ENCODE measurements at regions not wholly inside any gene's neighbourhood (a gene's known extent, or its start where the extent isn't known, plus 50 kb on each side); places are given as distances from the start of the nearest gene placed in this dataset.
"Not testable (repeated sequence)": the region's sequence is repeated elsewhere in the genome, so short reads cannot be mapped to it uniquely, and the experiment has no call there.

DNA sequence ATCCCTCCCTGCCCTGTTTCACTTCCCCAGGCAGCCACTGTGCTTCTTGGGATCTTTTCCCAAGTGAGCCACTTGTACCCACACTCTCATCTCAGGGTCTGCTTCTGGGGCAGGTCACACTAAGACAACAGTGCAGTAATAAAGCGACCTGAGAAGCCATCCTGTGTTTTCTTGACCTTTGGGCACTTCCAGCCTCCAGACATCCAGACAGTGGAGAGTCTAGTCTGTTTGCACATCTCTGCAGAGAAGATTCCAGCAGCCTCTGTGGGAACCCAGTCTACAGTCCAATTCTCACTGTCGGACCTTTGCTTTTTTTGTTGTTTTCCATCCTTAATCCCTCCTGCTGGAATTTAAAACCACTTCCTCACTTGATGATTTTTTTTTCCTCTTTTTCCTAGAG, 50.3 kb upstream of the ATP6AP2 start:
- DNase-seq: no peak

DNA sequence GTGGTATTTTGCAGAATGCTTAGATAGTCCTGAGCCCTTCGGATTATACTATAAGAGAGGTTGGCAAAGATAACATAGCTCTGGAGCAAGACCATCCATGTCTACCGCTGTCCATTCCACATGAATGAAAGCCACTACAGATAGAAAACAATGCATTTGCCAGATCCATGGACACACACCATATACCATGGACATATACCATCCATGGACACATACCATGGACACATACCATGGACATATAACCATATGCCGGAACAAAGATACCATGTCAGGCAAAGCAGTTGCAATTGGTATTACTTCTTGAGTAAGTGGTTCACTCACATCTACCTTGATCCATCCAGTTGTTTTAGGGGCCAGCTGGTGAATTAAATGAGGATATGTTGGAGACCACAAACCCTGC, 53.2 kb upstream of the ATP6AP2 start:
- DNase-seq: no peak

DNA sequence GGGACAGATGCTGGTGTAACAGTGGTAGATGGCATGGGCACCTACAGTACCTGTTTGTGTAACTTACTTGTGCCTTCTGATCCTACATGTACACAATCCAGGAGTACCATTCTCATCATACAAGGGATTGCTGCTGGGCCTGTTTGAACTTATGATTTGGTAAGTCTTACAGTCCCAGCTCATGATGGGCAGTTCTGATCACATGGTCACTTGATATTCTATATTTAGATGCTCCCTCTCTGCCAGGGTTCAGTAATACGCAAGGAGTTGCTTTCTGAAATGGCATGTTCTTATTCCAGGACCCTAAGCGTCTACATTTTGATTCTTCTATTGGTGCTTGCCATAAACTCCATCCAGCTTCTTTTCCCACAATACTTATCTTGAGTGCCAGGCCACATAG, 54.4 kb upstream of the ATP6AP2 start:
- DNase-seq: no peak

DNA sequence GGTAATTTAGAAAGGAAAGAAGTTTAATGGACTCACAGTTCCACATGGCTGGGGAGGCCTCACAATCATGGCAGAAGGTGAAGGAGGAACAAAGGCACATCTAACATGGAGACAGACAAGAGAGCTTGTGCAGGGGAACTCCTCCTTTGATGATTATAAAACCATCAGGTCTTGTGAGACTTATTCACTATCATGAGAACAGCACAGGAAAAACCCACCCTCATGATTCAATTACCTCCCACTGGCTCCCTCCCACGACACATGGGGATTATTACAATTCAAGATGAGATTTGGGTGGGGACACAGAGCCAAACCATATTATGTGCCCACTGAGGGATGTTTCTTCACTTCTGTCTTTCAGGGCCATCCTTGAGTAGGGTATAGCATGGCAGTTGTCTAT, 54.9 kb upstream of the ATP6AP2 start:
- DNase-seq: not testable (repeated sequence)

DNA sequence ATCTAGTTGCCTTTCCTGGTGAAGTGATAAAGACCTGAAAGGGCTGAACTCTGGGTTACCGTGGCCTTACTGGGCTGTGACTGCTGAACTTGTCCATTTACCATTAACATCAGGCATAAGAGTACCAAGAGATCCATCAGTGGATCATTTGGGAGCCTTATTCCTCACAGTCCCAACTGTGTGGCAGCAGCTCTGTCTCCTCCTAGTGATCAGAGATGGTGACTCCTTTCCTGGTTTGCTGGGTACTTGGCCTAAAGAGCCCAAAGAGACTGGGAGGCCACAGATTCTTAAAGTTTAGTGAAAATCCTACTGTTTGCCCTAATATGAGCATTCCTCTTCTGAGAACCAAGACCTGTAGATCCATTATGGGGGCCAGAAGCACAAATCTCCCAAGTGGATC, 56.3 kb upstream of the ATP6AP2 start:
- DNase-seq: no peak

DNA sequence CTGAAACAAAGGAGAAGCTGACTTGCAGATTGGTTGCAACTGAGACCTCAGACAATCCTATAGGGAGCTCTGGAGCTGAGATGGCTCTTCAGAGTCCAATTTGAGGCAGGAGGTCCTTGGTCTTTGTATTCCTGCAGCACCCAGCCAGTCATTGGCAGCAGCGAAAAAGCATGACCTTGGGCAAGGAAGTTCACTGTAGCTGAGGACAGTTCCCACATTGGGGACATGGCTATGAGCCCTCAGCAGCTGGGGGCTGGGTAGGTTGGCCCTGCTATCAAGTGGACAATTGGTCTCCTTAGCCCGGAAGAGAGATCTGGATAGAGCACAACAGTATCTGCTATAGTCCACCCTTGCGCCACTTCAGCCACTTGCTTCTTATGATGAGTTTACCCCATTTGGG, 56.9 kb upstream of the ATP6AP2 start:
- no peak for DNase-seq

DNA sequence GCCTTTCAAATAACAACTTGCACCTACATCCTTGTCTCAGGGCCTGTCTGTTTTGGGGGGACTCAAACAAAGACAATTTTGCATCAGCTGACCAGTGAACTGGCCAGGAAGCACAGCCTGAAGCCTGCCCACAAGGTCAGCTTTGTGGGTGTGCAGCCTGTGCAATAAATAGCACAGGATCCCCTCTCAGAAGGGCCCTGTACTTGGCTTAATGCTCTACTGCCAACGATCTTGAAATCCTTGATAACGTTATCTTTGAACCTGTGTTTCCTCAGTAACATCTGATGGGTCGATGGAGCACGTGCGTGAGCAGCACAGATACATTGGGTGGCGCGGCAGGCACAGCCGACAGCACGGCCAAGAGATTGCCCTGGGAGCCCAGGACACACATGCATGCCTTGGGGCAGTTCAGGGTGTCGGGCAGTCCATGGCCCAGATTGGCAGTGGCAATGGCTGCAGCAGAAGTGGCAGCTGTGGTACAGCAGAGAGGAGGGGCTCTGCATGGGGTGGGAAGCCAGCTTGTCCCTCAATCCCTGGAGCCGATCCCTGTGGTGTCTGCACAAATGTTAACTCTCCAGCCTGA, 58.8 kb upstream of the ATP6AP2 start:
- no peak for DNase-seq

DNA sequence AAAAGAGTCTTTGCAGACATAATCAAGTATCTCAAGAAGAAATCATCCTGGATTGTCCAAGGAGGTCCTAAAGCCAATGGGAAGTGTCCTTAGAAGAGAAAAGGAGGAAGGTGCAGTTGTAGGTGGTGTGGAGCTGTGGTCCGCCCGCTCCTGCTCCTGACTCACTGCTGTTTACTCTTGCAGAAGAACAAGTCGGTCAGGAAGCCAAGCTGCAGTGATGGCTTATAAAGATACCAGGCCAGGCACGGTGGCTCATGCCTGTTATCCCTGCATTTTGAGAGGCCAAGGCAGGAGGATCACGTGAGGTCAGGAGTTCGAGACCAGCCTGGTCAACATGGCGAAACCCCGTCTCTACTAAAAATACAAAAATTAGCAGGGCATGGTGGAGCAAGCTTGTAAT, 66.4 kb upstream of the ATP6AP2 start:
- DNase-seq: no peak

DNA sequence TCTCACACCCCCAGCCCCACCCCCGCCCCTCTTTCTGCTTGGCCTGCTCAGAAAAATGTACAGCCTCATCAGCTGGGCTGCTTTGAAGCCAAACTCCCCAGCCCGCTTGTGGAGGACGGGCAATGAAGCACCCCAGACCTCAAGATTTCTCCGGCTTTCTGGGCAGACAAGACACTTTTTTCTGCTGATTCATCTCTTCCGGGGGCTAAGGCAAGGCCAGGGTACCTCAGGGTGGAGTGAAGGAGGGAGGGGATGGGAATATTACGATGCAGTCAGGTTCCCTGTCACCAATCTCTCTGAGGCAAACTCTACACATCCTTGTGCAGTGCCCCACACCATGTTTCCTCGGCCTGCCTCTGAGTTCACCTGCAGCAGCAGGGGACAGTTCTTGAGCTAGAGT, 66.9 kb upstream of the ATP6AP2 start:
- no peak for DNase-seq

DNA sequence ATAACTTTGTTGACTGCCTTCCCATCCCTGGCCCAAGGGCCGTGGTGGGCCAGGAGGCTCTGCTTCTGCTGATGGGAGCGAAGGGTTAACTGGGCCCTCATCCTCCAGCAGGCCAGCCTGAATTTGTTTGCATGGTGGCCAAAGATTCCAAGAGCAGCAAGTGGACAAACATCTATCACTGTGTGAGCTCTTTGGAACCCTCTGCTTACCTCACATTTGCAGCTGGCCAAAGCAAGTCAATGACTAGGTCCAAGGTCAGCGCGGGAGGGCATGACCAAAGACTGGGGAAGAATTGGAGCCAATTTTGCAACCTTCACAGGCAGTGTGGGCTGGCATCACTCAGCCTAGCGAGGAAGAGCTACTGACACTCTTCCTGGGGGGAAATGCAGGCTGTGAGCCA, 67.8 kb upstream of the ATP6AP2 start:
- no peak for DNase-seq

DNA sequence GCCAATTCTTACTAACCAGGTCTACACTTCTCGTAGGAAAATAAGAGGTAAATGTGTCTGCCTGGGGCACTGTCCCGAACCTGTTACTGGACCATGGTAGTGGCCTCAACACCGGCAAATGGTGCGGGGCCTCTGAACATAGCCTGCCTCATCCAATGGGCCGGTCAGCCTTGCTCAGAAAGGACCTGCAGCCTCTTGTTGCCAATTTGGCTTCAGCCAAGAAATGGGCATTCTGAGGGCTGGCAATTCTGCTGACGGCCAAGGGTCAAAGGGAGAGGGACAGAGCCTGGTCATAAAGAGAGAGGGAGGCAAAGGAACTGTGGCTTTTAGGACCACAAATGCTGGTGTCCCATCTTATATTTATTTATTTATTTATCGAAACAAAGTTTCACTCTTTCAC, 69.5 kb upstream of the ATP6AP2 start:
- DNase-seq: no peak

DNA sequence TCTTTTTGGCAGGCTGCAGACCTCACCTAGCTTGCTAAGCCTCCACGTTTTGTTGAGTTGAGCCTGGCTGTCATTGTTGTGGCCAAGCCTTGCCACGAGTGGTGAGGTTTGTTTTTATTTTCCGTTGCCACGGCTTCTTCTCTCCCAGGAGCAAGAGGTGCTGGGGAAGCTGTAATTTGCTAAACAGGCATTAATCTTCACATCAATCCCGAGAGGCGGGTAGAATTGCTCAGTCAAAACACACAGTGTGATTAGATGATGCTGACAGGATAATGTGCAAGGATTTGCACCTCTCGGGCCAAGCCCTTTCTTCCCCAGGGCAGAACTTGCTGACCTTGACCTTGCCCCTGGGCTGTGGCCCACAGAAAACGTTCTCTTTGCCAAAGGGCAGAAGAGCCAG, 72.2 kb upstream of the ATP6AP2 start:
- no peak for DNase-seq

DNA sequence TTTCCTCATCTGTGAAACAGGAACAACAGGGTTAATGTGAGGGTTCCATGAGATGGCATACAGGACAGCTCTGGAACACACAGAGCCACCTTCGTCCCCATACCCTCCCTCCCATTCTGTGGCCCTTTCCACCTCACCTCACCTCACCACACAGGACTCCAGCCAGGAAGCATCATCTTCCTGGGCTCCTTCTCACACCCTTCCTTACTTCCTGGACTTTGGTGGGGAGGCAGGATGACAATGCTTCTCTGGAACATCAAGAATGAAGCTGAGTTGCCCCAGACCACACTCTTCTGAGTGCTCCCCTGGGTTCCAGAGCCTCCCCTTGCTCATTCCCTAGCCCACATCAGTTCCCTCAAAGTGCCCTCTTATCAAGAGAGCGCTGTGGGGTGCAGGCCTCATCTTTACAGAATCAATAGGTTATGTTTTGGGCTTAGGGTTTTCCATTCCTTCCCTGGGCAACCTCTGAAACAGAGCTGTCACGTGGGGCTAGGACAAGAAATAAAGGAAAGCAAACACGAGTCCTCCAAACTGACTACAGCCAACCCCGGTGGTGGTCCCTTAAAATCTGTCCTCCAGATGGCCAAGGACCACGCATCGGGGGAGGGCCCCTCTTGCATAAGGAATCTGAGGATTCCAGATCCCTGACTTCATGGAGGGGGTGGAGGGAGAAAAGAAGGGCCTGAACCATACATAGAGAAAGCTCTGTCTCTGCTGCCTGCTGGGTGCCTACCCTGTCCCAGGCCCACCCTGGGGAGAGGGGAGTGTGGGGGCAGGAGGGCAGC, 74.4 kb upstream of the ATP6AP2 start:
- no peak for DNase-seq

DNA sequence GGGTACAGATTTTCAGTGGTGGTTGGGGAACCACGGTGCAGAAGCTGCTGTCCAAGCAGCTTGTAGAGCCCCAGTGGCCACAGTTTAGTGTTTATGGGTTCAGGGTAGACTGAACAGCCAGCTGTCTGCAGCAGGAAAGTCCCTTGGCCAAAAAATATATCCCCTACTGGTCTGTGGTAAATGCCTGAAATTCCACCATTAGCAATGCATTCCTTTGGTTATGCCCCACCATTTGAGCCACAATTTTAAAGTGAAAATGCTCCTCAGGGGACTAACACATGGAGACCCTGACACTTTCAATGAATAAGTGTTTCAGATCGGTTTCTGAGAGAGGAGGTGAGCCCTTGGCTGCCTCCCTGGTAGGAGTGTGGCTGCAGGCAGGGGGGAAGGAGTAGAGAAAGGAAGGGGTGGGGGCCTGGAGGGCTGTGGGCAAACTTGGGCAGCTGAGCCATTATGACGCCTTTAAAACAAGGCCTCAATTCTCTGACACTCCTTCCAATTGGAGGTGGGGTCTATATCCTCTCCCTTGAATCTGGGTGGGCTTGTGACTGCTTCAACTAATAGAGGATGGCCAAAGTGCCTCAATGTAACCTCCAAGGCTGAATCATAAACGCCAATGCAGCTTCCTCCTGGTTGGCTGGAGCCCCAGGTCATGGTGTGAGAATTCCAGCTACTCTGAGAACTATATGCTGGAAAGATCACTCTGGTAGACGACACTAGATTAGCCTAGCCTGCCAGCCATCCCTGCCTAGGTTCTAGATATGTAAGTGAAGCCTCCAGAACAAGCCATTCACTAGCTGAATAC, 75.8 kb upstream of the ATP6AP2 start:
- DNase-seq: no peak

DNA sequence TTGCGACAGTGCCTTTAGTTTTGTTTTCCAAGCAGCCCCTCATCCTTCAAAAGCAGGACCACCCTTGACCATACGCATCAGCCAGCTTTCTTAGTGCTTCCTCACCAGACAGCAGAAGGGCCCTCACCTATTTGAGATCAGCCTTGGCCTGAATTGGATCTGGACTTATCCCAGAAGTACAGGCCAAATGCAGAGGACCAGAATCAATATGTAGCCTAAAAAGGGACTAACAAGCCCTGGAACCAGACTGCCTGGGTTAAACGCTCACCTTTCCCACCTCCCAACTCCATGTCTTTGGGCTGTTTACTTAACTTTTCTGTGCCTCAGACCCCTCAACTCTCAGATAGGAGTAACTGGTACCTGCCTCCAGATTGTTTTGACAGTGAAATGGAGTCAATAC, 77.7 kb upstream of the ATP6AP2 start:
- no peak for DNase-seq

DNA sequence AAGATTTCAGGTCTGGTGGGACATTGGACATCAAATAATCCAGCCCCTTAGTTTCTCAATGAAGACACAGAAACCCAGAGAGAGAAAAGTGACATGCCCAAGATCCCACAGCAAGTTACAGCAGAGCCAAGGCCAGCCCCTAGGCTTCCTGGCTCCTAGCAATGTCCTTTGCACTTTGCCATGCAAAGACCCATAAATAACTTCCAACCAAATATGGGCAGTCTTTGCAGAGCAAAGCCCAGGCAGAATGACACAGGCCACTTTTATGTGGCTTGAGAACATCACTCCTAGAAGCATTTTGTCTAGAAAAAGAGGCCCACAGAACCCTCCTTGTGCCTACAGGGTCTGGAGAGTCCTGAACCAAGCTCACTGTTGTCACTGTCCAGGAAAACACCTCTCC, 78.1 kb upstream of the ATP6AP2 start:
- DNase-seq: no peak

DNA sequence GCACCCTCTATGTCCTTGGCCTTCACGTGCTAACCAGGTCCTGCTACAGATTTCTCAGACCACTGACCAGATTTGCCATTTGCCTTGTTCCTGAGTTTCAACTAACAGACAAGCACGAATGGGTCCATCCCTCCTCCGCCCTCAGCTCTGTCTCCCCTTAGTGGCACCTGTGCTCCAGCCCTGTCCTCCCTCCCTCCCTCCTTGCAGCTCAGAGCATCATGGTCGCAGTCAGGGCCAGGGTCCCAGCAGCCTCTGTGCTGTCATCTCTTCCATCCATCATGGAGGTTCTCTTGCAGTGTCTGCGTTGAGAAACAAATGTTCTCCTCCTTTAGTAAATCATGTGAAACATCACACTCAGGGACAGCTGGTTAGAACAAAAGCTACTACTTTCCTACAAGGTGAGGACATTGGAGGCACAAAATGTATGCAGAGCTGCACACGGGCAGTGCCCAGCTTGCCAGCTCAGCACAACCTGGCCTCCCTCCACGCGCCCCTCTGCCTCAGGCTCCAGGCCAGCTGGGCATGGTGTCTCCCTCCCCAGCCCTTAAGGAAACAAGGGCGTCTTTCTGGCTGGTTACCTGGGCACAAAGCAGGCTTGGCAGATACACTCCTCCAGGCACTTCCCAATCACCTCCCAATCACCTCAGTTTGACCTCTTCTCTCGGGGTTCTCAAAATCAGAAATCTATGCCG, 79.5 kb upstream of the ATP6AP2 start:
- no peak for DNase-seq

DNA sequence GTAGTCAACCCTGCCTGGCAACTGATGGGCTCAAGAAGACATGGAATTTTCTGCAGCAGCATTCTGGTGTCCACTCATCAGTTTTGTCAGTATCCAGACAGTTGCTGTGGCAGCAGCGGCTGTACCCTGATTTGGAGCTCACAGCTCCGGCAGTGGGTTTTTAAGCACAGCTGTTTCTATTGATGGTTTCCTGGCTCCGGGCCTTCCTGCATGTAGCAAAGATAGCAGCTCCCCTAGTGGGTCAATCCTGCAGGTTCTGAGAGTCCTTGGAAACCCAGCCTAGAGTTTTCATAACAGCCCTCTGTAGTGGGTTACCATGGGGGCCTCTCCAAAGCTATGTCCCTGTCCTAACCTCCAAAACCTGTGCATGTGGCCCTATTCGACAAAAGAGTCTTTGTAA, 84.0 kb upstream of the ATP6AP2 start:
- no peak for DNase-seq

DNA sequence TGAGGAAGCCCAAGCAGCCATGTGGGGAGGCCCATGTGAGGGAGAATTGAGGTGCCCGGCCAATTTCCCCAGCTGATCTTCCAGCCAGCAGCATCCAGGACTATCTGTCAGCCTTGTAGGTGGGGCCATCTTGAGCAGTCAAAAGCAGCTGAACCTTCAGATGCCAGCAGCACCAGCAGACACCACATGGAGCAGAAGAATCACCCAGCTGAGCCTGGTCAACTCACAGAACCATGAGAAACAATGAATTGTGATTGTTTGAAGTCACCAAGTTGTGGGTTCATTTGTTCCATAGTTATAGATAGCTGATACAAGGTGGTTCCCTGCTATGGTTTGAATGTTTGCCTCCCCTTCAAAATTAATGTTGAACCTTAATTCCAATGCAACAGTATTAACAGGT, 85.1 kb upstream of the ATP6AP2 start:
- no peak for DNase-seq

DNA sequence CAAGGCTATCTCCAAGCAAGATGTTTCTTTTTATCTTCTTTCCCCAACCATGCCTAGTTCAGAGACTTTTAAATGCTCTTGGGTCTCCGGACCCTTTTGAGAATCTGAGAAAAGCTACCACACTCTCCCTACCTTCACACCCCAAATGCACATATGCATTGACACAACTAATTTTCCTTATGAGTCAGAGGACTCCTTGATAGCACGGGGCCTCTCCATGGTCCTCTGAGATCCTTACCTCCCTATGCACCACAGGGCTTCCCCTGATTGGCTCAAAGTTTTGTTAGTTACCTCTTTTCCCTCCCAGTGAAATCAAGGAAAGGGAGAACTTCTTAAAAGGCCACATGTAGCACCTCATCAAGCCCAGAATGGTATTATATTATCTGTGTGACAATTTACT, 86.8 kb upstream of the ATP6AP2 start:
- DNase-seq: no peak

DNA sequence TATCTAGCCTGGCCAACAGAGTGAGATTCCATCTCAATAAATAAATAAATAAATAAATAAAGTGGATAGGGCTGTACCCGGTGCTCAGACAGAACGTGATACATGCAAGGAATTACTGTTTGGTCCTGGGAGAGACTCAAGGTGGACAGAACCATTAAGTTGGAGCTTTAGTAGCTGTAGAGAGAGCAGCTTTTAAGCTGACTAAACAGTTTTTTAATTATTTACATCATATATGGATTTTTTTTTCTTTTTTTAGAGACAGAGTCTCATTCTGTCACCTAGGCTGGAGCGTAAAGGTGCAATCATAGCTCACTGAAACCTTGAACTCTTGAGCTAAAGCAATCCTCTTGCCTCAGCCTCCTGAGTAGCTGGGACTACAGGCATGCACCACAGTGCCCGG, 92.5 kb upstream of the ATP6AP2 start:
- no peak for DNase-seq

DNA sequence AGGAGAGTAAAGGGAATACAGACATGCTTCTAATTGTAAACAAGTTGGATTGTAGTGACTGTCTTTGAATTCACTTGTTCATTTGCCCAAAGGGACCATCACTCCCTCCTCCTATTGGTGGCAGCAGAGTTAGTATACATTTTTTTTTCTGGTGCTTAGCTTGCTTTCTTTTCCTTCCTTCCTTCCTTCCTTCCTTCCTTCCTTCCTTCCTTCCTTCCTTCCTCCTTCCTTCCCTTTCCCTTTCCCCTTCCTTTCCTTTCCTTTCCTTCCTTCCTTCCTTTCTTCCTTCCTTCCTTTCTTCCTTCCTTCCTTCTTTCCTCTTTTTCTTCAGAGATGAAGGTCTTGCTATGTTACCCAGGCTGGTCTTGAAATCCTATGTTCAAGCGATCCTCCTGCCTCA, 94.8 kb upstream of the ATP6AP2 start:
- DNase-seq: no peak

DNA sequence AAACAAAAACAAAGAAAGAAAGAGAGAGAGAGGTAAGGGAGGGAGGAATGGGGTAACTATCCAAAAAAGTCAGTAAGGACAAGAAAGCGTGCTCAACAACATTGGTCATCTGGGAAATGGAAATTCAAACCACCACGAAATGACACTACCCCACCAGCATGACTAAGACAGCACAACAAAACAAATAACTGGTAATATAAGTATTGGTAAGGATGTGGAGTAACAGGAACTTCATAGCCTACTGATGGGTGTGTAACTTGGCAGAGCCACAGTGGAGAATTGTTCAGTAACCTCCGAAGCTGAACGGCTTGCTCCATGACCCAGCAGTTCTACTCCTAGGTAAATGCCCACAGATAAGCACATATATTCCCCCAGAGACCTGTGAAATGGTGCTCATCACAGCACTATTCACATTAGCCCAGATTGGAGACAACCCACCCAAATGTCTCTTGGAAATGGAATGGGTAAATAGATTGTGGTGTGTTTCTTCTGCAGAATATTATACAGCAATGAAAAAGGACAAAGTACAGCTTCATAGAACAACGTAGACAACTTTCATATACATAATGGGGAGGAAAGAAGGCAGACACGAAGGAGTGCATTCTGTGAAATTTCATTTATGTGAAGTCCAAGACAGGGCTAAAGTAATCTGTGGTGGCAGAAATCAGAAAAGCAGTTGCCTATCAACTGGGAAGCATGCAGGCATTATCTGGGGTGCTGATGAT, 95.5 kb upstream of the ATP6AP2 start:
- DNase-seq: no peak

All from NCI-H2029 treated with DMSO at 0.1 percent for 48 hours (cell line).